Astrocyte (in vitro differentiated cells and primary cell): ENCODE measurements at regions not wholly inside any gene's neighbourhood (a gene's known extent, or its start where the extent isn't known, plus 50 kb on each side); places are given as distances from the start of the nearest gene placed in this dataset.

Source experiments
- EZH2 ChIP-seq: IDR thresholded peaks from 2 replicates; pipeline ENCODE4 v1.6.1; 2012; ENCODE audit warnings: mild to moderate bottlenecking, low read length, inconsistent platforms; ENCODE audit not compliant: insufficient read depth
- TF ChIP-seq, protein P1 (sequence below): IDR thresholded peaks from 2 replicates; pipeline ENCODE4 v1.5.1; 2011; ENCODE audit warnings: low read depth, mild to moderate bottlenecking, inconsistent platforms, low read length, moderate library complexity; ENCODE audit not compliant: insufficient read depth

DNA sequence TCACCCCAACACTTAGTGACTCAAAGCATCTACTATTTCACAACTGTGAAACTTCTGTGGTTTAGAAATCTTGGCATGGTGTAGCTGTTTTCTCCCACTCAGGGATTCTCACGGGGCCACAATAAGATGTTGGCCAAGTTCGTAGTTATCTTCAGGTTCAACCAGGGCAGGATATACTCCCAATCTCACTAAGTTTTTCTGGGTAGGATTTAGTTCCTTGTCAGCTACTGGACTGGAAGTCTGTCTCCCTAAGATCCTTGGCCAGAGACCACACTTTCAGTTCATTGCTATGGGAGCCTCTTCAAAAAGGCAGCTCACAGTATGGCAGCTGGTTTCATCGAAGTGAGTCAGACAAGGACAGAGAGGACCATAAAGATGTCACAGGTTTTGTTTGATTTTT, 111.7 kb upstream of the PDHA2 start:
- TF ChIP-seq, protein P1, sequence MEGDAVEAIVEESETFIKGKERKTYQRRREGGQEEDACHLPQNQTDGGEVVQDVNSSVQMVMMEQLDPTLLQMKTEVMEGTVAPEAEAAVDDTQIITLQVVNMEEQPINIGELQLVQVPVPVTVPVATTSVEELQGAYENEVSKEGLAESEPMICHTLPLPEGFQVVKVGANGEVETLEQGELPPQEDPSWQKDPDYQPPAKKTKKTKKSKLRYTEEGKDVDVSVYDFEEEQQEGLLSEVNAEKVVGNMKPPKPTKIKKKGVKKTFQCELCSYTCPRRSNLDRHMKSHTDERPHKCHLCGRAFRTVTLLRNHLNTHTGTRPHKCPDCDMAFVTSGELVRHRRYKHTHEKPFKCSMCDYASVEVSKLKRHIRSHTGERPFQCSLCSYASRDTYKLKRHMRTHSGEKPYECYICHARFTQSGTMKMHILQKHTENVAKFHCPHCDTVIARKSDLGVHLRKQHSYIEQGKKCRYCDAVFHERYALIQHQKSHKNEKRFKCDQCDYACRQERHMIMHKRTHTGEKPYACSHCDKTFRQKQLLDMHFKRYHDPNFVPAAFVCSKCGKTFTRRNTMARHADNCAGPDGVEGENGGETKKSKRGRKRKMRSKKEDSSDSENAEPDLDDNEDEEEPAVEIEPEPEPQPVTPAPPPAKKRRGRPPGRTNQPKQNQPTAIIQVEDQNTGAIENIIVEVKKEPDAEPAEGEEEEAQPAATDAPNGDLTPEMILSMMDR: no peak
- TF ChIP-seq EZH2: no peak
